Skeletal muscle satellite cell (primary cell): ENCODE measurements at regions not wholly inside any gene's neighbourhood (a gene's known extent, or its start where the extent isn't known, plus 50 kb on each side); places are given as distances from the start of the nearest gene placed in this dataset.
"Not testable (repeated sequence)": the region's sequence is repeated elsewhere in the genome, so short reads cannot be mapped to it uniquely, and the experiment has no call there.

Experiments
- H3K27me3 ChIP-seq: 2 replicates; pipeline ENCODE4 v1.7.0; 2013; ENCODE audit warnings: low read length; ENCODE audit not compliant: control insufficient read depth, insufficient read depth
- H3K36me3 ChIP-seq: 2 replicates; pipeline ENCODE4 v1.7.0; 2013; ENCODE audit warnings: mild to moderate bottlenecking, control low read depth, low read length; ENCODE audit not compliant: insufficient read depth
- H3K4me1 ChIP-seq: 2 replicates; pipeline ENCODE4 v1.7.0; 2013; ENCODE audit warnings: low read length; ENCODE audit not compliant: control insufficient read depth, insufficient read depth
- H3K4me2 ChIP-seq: 2 replicates; pipeline ENCODE4 v1.7.0; 2013; ENCODE audit warnings: mild to moderate bottlenecking, low read length
- H3K4me3 ChIP-seq: 2 replicates; pipeline ENCODE4 v1.7.0; 2013; ENCODE audit warnings: low read length
- H3K9ac ChIP-seq: 2 replicates; pipeline ENCODE4 v1.7.0; 2013; ENCODE audit warnings: mild to moderate bottlenecking, low read depth, low read length, moderate library complexity
- H3K9me3 ChIP-seq: replicated peaks from 2 replicates; pipeline ENCODE4 v1.7.0; 2013; ENCODE audit warnings: mild to moderate bottlenecking, control low read depth, low read length

DNA sequence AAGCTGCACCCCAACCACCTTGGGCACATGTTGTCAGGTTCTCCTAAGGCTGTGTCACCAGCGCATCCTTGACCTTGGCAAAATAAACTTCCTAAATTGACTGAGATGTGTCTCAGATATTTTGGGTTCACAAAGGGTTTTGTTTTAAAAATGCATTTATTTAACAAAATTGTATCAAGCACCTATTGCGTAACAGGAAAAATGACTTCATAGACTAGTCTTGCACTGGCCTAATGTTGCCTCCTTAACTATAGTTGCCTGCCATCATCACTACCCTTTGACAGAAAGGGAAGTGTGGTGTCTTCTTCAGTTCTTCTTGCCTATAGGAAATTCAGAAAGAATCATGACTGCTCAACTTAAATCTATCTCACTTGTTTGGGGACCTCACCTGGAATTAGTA is 374.2 kb downstream of the SH2D1A start:
- H3K4me2 ChIP-seq: no peak overlapping the region
- no peaks in the 10 kb centered on the region for H3K27me3 ChIP-seq
- H3K4me1 ChIP-seq: no peaks in the 10 kb centered on the region
- H3K9ac ChIP-seq: no peak overlapping the region
- no peak overlapping the region for H3K4me3 ChIP-seq
- H3K9me3 ChIP-seq: no peaks in the 10 kb centered on the region
- H3K36me3 ChIP-seq: no peaks in the 10 kb centered on the region

DNA sequence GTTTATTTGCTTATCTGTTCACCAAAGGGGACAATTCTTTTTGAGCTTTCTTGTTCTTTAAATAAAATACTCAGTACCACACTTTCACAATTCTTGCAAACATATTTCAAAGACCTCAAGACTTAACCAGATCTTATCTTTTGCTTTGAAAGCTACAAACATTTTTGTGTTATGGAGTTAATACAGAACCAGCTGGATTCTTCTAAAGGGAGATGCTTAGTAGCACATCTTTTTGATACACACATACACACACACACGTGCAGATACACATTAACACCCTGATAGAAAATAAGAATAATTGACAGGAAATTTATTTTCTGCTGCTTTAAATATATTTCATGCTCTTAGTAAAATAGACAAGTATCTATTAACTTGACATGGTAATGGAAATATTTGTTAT is 379.1 kb downstream of the SH2D1A start:
- no peaks in the 10 kb centered on the region for H3K9me3 ChIP-seq
- H3K4me2 ChIP-seq: no peak overlapping the region
- no peak overlapping the region for H3K9ac ChIP-seq
- no peak overlapping the region for H3K4me3 ChIP-seq
- H3K27me3 ChIP-seq: no peaks in the 10 kb centered on the region
- H3K4me1 ChIP-seq: no peaks in the 10 kb centered on the region
- H3K36me3 ChIP-seq: no peaks in the 10 kb centered on the region

DNA sequence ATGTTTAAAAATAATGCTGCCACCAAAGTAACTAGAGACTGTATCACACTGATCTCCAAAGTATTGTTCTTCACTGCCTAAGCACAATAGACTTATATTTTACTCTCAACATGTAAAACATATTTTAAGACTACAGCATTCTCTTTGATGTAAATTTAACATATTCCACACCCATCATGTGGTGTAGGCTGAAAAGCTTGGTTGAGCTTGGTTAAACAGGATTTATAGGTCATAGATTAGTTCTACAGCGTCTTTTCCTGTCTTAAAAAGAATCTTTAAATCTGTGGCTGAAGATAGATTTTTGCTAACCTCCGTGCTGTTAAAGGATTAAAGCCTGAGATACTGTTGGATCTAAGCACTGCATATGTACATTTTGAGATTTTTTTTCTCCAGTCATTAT is 379.9 kb downstream of the SH2D1A start:
- Histone ChIP-seq H3K4me1 (no peaks in the 10 kb centered on the region), H3K4me3 (no peak overlapping the region), H3K4me2 (no peak overlapping the region), H3K9ac (no peak overlapping the region), H3K36me3 (no peaks in the 10 kb centered on the region), H3K27me3 (no peaks in the 10 kb centered on the region), H3K9me3 (no peaks in the 10 kb centered on the region)

DNA sequence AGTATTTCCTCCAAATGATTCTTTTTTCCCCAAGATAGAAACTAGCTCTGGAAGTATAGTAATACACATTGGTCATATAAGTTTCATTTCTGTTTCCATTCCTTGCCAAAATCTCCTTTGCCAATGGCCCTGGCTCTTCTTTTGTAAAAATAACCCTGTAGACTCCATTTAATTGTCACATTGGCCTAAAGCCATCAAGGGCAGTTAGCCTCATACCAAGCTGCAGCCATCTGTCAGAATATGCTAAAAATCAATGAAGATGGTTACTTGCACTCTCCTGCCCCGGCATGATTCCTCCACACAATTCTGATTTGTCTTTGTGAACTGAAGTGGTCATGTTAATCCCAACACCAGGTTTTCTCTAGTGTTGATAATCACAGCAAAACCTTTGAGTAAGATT is 380.5 kb downstream of the SH2D1A start:
- no peaks in the 10 kb centered on the region for H3K27me3 ChIP-seq
- H3K4me3 ChIP-seq: no peak overlapping the region
- H3K9me3 ChIP-seq: no peaks in the 10 kb centered on the region
- no peaks in the 10 kb centered on the region for H3K36me3 ChIP-seq
- no peak overlapping the region for H3K4me2 ChIP-seq
- H3K9ac ChIP-seq: no peak overlapping the region
- H3K4me1 ChIP-seq: no peaks in the 10 kb centered on the region

DNA sequence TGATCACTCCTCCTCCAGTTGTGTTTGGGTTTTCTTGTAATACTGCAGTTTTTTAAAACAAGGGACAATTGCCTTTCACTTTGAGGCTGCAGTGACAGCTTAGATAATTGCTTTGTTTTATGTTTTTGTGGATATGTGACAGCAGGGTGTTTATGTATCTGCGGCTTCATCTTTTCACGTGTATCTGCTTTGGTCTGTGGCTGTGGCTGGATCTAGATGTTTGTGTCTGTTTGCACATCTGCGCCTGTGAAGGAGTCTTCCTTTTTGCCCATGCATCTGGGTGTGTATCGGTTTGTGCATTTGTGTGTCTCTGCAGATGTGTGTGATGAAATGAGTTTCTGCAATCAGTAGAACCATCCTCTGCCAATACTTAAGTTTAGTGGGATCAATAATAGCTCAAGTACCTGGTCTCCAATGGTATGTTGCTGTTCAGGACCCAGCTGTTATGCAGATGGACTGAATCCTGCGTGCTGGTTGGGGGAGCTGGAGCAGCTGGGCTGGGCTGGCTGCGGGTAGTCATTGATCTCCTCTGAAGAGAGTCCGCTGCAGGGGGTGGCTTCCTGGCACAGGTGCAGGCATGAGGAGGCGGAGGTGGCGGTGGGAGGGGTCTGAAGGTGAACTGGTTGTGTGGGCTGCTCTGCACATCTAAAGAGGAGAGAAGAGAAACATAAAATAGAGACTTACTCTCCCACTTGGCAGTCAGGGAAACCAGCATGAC is 390.3 kb downstream of the SH2D1A start:
- Histone ChIP-seq H3K27me3 (no peaks in the 10 kb centered on the region), H3K36me3 (no peaks in the 10 kb centered on the region), H3K4me2 (no peak overlapping the region), H3K4me3 (no peak overlapping the region), H3K4me1 (no peaks in the 10 kb centered on the region), H3K9me3 (no peaks in the 10 kb centered on the region), H3K9ac (no peak overlapping the region)

DNA sequence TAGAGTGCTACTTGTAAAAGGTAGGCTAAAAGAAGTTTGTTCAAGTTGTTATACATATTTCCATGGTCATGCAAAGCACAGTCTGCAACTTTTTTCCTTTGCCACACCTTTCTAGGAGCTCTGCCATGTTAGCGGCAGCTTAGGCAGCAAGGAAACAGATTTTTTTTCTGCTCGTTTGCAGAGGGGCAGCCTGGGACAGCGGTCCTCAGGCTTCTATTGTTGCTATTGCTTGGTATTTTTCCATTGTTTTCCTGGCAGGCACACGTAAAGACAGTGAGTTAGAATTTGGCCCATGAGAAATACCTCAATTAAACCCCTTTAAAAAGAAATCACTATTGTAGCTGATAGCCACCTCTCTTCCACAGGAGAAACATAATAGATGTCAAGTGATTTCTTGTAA is 391.4 kb downstream of the SH2D1A start:
- Histone ChIP-seq H3K4me1 (no peaks in the 10 kb centered on the region), H3K9me3 (no peaks in the 10 kb centered on the region), H3K4me2 (no peak overlapping the region), H3K36me3 (no peaks in the 10 kb centered on the region), H3K9ac (no peak overlapping the region), H3K27me3 (no peaks in the 10 kb centered on the region), H3K4me3 (no peak overlapping the region)

DNA sequence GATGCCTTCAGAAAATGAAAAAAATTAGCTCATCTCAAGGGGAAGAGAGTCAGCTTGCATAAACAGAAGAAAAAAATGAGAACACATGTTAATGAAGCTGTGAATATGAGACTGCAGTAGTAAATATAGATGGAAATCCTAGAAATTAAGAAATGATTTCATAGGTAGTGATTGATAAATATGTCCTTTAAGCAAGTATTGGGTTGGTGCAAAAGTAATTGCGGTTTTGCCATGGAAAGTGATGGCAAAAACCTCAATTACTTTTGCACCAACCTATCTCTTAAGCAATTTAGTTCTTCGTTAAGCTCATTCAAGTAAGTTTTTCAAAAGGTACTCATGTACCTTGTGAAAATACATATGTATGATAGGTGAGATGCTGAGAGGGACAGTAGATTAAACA is 400.9 kb downstream of the SH2D1A start:
- Histone ChIP-seq H3K4me2 (no peak overlapping the region), H3K9ac (no peak overlapping the region)

DNA sequence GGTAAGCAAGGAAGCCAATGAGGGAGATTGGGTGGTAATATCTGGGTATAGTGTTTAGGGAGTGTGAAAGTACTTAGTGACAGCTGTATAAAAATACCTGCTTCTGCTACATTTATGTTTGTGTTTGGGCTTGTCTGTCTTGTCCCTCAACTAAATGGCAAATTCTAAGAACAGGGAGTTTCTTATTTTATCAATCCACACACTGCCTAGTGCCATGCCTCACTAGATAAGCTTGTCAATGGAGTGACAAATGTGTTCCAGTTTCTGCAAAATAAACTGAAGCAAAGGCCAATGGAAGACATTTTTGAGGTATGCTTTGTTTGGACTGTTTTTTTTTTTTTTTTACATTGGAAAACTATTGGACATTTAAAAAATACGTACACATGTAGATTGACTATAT is 418.0 kb downstream of the SH2D1A start:
- H3K9me3 ChIP-seq: no peaks in the 10 kb centered on the region
- no peak overlapping the region for H3K9ac ChIP-seq
- no peaks in the 10 kb centered on the region for H3K36me3 ChIP-seq
- no peaks in the 10 kb centered on the region for H3K27me3 ChIP-seq
- no peak overlapping the region for H3K4me2 ChIP-seq
- no peaks in the 10 kb centered on the region for H3K4me1 ChIP-seq
- H3K4me3 ChIP-seq: no peak overlapping the region

More for the DNA sequence above, 400.9 kb downstream of the SH2D1A start:
- Histone ChIP-seq H3K4me1 (no peaks in the 10 kb centered on the region), H3K36me3 (no peaks in the 10 kb centered on the region), H3K27me3 (no peaks in the 10 kb centered on the region), H3K4me3 (no peak overlapping the region), H3K9me3 (no peaks in the 10 kb centered on the region)

DNA sequence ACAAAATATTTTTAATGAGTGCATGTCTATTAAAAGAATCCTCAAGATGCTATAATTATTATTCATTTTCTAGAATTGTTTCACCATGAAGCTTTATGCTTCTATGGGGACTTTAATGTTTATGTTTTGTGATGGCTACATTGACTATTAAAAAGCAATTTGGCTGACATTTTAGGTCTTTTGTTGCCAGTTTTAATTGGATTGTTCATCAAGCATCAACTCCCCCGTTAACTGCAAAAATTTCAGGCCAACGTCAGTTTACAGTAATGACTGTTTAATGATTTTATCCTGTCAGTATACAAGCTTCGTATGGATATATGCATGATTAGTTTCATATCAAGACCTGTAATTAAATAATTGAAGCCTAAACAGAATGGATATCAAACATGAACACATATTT is 422.8 kb downstream of the SH2D1A start:
- Histone ChIP-seq H3K4me3 (no peak overlapping the region), H3K9me3 (no peaks in the 10 kb centered on the region), H3K4me1 (no peaks in the 10 kb centered on the region), H3K36me3 (no peaks in the 10 kb centered on the region), H3K9ac (no peak overlapping the region), H3K27me3 (no peaks in the 10 kb centered on the region), H3K4me2 (no peak overlapping the region)

DNA sequence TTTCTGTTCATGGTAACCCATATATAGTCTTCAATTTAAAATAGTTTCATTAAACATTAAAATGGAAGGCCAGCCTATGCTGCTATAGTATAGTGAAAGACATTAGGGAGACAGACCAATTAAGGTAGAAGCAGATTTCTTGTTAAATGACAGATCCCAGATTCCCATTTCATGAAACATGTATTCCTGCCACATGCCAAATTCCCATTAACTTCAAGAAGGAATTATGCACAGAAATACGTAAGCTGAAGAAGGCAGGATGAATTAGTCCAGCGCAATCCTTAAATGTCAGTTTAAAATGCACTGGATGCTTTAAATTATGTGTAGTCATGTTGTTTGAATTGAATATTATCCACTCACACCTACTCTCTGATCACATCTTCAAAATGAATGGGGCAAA is 424.9 kb downstream of the SH2D1A start:
- Histone ChIP-seq H3K9ac (no peak overlapping the region), H3K9me3 (no peaks in the 10 kb centered on the region), H3K36me3 (no peaks in the 10 kb centered on the region), H3K4me3 (no peak overlapping the region), H3K4me2 (no peak overlapping the region), H3K4me1 (no peaks in the 10 kb centered on the region), H3K27me3 (no peaks in the 10 kb centered on the region)

DNA sequence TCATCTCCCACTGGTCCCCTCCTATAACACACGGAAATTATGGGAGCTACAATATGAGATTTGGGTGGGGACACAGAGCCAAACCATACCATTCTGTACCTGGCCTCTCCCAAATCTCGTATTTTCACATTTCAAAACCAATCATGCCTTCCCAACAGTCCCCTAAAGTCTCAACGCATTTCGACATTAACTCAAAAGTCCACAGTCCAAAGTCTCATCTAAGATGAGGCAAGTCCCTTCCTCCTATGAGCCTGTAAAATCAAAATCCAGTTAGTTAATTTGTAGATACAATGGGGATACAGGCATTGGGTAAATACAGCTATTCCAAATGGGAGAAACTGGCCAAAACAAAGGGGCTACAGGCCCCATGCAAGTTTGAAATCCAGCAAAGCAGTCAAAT is 441.9 kb downstream of the SH2D1A start:
- not testable (repeated sequence) for H3K4me3 ChIP-seq, H3K4me1 ChIP-seq, H3K4me2 ChIP-seq, H3K36me3 ChIP-seq, H3K27me3 ChIP-seq, H3K9ac ChIP-seq, H3K9me3 ChIP-seq

DNA sequence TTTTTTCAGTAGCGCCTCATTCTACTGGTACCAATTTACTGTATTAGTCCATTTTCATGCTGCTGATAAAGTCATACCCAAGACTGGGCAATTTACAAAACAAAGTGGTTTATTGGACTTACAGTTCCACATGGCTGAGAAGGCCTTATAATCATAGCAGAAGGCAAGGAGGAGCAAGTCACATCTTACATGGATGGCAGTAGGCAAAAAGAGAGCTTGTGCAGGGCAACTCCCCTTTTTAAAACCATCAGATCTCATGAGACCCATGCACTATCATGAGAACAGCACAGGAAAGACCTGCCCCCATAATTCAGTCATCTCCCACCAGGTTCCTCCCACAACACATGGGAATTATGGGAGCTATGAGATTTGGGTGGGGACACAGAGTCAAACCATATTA is 443.5 kb downstream of the SH2D1A start:
- H3K4me3 ChIP-seq, H3K9me3 ChIP-seq, H3K27me3 ChIP-seq, H3K4me2 ChIP-seq, H3K36me3 ChIP-seq, H3K4me1 ChIP-seq, H3K9ac ChIP-seq: not testable (repeated sequence)
